GM18909 (cell line): ENCODE measurements at regions not wholly inside any gene's neighbourhood (a gene's known extent, or its start where the extent isn't known, plus 50 kb on each side); places are given as distances from the start of the nearest gene placed in this dataset.
A peak's percentile ranks its signal among the peaks of the same experiment; 100 is the strongest.

Experiments used
- ATAC-seq: cut with Tn5 transposase; IDR thresholded peaks from one replicate; pipeline ENCODE4 v1.9.1; 2021; ENCODE audit warnings: mild to moderate bottlenecking; ENCODE audit not compliant: unreplicated experiment, poor library complexity

GRCh38 chr9:7549249-7549648 is 250.3 kb downstream of the DMAC1 start:
- ATAC-seq: no peak

GRCh38 chr9:7546261-7546660 is 253.3 kb downstream of the DMAC1 start:
- no peak for ATAC-seq

- ATAC-seq: no peak
Observed at GRCh38 chr9:7545371-7546165, 254.0 kb downstream of the DMAC1 start.

GRCh38 chr9:7542693-7543092 is 256.9 kb downstream of the DMAC1 start:
- no peak for ATAC-seq

- ATAC-seq: no peak
Observed at GRCh38 chr9:7542126-7542525, 257.5 kb downstream of the DMAC1 start.

- peak; percentile 85 for ATAC-seq
Observed at GRCh38 chr9:7536310-7536939, 263.2 kb downstream of the DMAC1 start.

- no peak for ATAC-seq
Observed at GRCh38 chr9:7534211-7534935, 265.2 kb downstream of the DMAC1 start.

- ATAC-seq: no peak
Observed at GRCh38 chr9:7533376-7534090, 266.0 kb downstream of the DMAC1 start.

GRCh38 chr9:7523426-7524043 is 276.0 kb downstream of the DMAC1 start:
- no peak for ATAC-seq

- ATAC-seq: no peak
Observed at GRCh38 chr9:7520396-7520795, 279.2 kb downstream of the DMAC1 start.

- ATAC-seq: no peak
Observed at GRCh38 chr9:7516376-7516775, 283.2 kb downstream of the DMAC1 start.

GRCh38 chr9:7510199-7510598 is 289.4 kb downstream of the DMAC1 start:
- ATAC-seq: no peak

GRCh38 chr9:7509576-7510145 is 289.9 kb downstream of the DMAC1 start:
- ATAC-seq: no peak

GRCh38 chr9:7508516-7508915 is 291.1 kb downstream of the DMAC1 start:
- no peak for ATAC-seq

- no peak for ATAC-seq
Observed at GRCh38 chr9:7507566-7508270, 291.9 kb downstream of the DMAC1 start.

GRCh38 chr9:7507026-7507425 is 292.6 kb downstream of the DMAC1 start:
- no peak for ATAC-seq

- ATAC-seq: no peak
Observed at GRCh38 chr9:7500521-7500920, 299.1 kb downstream of the DMAC1 start.

GRCh38 chr9:7491641-7492040 is 307.9 kb downstream of the DMAC1 start:
- no peak for ATAC-seq
